DMS153 treated with DMSO at 0.1 percent for 48 hours (cell line): ENCODE measurements at regions not wholly inside any gene's neighbourhood (a gene's known extent, or its start where the extent isn't known, plus 50 kb on each side); places are given as distances from the start of the nearest gene placed in this dataset.
A peak's percentile ranks its signal among the peaks of the same experiment; 100 is the strongest.

Experiments
- DNase-seq: peaks from one replicate; lab custom pipeline; 2025; ENCODE audit not compliant: unreplicated experiment; lab: John Stamatoyannopoulos, UW

DNA sequence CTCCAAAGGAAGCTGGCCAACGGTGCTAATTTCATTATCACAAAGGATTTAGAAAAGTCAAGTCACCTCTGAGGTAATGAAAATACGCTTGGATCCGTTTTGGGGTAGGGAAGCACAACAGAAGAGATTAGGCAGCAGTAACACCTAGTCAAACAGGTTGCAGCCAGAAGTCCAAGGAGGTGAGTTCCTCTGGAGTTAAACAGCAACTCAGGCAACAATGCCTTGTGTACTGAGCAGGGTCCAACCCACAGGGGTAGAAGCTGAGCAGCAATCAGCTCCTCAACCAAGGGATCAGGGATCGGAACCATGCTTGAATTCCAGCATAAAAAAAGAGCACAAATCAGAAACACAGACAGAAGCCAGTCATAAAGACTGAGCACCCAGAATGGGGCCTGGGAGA lies 88.1 kb upstream of the SPRED1 start:
- no peak for DNase-seq

DNA sequence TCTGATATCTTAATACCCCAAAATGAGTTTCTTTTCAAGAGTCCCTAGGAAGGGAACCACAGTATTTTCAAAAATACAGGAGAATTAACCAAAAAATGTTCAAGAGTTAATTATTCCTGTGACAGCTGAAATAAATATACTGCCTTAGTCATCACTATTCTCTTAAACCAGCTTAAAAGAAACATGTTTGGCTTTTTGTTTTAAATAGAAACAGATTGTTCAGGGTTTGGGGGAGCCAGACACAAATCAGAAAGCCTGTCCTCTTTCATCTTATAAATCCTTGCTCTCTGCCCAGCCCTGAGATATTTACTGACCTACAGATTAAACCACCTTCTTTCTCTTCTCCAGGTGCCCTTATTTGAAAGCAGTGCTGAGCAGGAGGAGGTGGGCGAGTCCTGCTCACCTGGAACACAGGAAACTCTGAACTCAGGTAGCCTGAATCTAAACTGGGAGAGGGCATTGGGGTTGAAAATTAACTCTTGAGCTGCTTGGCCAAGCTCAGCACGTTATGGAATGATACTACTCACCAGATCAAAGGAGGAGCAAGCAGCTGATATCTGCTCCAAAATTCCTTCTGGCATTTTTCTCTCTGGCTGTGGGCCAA lies 84.1 kb upstream of the SPRED1 start:
- no peak for DNase-seq

DNA sequence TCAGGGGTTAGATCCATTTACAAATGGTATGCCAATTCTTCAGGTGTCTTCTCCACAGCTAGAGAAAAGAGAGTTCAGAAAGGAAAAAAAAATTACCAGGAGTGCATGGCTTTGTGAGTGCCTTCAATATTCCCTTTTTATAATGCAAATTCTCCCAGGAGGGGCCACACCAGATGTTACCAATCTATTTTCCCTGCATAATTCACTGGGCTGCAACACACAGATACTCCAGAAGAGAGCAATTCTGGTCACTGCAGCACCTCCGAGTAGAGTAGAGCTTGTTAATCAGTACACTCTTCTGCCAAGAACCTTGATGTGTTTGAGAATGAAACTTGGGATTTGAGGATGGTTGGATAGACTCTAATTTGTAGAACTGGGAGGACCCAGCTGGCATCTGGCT lies 80.7 kb upstream of the SPRED1 start:
- DNase-seq, result no peak

DNA sequence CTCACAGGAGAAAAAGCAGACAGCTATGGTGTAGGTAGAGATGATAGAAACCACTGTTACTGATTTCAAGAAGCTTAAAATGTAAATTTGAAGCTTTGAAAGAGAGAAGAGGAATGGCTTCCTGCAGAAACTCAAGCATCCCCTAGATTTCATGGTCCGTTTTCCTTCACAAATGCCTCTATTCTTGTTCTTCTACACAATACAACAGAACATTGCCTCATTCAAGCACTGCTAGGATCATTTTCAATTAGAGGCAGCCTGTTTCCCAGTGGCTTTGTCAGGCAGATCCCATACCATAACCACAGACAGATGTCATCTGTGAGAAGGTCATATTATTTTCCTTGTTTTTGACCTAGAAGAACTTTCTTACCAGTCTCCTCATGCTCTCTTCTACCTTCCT lies 77.9 kb upstream of the SPRED1 start:
- DNase-seq, result no peak

DNA sequence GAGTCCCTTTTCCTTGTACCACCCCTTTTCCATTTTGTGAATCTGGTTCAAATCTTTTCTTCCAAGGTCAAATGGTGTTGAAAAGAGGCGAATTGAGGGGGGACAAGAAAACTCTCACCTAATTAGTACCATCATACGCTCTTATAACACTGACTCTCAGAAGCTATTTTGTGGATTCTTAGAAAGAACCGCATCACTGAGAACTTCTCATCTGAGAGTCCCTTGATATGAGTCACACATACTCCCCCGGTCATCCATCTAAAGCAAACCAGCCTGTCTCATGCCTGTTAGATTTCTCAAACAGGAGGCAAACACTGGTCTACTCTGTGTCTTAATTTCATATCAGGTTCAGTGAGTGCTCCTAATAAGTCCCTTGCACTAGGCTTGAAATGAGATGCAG lies 76.5 kb upstream of the SPRED1 start:
- DNase-seq, result no peak

DNA sequence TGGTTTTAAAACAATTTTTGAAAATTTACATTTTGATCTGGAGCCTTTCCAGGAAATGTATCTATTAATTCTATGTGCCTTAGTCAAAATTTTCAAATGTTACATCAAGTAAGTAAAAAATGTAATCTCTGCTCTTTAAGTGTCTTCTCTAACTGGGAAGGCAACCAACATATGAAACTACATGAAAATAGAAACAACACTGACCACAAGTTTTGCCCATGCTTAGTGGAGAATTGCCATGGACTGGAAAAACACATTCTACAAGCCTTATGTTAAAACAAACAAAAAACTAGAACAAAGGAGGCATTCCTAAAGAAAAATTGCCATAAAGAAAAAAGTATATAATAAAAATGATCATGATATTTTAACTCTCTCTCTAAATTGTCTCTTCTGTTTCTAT lies 75.9 kb upstream of the SPRED1 start:
- DNase-seq, result no peak

DNA sequence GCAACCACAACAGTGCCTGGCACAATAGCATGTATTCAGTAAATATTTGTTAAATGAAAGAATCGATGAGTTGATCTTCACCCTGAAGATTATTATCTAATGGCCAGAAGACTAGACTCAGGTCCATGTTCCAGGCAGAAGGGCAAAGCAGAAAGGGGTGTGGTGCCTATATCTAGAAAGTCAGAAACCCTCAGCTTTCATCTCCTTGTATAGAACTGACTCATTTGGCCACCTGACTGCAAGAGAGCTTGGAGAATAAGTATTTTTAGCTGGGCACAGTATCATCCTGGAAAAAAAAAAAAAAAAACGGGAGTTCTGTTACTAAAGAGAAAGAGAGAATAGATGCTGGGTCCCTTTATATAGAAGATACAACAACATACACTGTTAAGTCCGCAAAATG lies 69.7 kb upstream of the SPRED1 start:
- no peak for DNase-seq

DNA sequence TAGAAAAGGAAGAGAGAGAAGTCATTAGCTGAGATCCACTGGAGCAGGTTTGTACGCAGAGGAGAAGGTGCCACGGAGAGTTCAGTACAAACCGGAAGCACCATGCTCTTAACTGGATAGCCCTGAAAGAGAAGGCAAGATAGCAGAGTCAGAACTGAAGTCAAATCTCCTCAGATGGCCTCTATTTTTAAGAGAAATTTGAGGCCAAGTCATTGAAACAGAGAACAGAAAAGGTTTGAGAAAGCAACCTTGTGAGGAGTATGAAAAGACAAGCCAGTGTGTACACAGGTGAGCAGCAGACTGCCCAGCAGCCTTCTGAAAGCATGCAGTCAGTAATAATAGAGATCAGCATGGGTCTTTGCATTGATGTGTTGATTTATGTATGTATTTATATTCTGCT lies 66.1 kb upstream of the SPRED1 start:
- DNase-seq, result no peak

DNA sequence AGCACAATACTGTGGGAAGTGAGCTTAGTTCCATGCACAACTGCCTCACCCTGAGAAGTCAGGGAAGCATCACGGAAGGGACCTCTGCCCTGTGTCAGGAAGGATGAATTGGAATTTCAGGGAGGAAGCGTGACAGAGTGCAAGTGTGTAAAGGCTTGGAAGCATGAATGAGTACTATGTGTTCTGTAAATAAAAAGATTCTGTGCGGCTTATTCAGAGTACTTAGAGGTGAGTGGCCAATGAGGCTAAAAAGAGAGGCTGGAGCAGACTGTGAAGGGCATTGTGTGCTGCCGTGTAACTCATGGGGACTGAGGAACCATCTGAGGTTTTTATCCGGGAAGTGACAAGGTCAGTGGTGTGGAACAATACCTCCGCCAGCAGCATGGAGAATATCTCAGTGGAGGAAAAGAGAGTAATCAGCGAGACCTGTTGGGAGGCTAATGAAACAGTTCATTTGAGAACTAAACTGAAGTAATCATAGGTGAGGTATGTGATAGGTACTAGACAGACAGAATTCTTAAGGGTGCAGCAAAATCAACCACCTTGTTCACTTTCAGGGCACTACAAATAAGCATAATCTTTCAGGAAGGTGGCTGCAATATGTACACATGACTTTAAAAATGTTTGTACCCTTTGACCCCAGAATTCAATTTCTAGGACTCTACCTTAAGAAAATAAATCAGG lies 64.9 kb upstream of the SPRED1 start:
- DNase-seq, result no peak

DNA sequence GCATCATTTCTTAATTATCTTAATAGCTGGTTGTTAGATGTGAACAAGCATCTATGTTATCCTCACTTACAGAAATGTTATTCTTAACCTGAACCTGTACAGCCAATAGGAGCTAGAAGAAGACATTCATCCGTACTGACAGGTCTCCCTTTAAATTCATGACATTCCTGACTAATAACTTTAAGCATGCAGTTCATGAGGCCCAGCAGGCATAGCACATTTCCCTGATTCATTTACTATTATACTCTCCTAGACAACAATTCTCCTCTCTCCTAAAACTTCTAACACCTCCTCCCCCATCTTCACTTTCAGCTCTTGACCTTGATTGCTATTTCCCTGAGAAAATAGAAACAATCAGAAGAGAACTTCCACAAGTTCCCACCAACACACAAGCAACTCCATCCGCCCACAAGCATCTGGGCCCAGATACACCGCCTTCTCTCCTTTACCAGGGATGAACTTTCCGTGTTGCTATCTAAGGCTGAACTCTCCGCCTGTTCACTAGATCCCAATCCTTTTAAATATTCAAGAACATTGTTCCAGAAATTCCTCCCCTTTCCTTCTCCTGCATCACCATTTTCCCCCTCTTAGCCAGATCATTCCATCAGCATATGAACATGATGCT lies 62.9 kb upstream of the SPRED1 start:
- DNase-seq, result no peak

DNA sequence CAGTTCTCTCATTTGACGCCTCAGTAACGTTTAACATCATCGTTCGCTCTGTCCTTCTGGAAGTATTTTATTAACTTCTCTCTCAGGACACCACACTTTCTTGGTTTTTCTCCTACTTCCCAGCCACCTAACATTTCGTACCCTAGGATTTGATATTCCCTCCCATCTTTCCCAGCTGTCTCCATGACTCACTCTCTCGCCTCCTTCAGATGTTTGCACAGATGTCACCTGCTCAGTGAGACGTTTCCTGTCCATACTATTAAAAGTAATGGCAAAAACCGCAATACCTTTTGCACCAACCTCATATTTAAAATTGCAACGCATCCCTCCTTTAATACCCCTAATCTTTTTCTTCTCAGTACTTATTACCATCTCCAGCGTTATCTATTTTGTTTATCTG lies 62.1 kb upstream of the SPRED1 start:
- no peak for DNase-seq

DNA sequence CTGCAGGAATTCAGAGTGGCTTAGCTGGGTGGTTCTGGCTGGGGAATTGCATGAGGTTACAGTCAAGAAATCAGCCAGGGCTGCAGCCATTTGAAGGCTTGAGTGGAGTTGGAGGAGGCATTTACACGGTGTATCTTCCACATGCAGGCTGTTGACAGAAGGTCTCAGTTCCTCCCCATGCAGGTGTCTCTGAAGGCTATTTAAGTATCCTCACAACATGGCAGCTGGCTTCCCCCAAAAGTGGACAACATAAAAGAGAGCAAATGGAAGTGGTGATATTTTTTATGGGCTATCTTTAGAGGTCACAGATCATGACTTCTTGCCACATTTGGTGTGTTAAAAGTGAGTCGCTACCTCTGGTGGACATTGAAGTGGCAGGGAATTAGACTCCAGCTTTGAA lies 60.1 kb upstream of the SPRED1 start:
- DNase-seq, result no peak

DNA sequence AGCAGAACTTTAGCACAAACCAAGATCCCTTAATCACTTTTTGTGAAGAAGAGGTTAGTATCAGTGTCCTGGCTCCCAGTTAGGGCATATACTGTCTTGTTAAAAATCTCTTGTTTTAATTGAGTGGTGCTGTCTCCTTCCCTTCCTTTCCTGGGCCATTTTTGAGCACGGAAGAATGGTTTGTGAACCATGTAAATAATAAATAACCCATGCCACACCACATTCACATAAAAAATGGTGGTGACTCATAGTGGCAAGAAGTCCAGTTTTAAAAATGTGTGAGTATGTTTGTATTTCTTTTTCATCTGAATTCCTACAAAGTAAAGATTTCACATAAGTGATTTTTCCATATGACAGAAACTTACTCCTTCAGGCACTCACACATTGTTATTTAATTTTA lies 59.1 kb upstream of the SPRED1 start:
- no peak for DNase-seq

DNA sequence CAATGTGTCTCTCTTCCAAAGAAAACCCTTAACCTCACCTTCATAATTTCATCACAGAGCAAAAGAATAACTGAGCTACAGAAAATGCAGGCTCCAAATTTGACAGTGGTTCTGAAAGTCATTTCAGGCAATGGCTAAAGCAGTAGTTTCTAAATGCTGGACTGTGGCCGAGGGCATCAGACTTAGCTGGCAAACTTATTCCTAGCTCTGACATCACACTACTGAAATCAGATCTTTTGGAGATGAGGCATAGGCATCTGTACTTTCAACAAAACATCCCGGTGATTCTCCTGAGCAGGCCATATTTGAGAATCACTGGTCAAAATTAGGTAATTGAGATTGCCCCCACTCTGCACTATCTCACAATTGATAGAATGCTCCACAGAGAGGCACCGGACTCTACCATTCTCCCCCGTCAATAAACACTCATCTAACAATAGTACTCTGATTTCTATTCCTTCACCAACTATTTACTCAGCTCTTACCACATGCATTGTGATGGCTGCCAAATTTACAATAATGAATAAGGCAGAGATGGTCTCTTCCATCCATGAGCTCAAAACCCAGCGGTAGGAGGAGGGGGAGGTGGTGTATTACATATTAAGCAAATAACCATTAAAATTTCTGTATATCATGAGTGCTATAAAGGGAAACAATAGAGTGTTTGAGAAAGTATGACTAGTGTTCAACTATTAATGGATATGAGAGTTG lies 57.3 kb upstream of the SPRED1 start:
- DNase-seq, result peak; percentile 44

DNA sequence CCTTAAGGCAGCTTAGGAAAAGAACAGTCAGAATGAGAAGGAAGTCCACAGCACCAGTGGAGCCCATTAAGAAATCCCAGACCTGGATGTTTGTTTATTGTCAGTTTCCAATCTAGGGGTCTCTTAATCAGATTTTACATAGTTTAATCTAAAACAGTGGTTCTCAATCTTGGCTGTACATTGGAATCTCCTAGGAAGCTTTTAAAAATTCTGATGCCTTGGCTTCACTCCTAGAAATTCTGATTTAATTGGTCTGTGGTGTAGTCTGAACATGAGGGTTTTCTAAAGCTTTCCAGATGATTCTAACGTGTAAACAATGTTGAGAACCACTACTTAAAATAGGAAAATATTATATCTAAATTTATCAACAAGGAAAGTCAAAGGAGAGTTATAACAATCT lies 56.6 kb upstream of the SPRED1 start:
- no peak for DNase-seq

DNA sequence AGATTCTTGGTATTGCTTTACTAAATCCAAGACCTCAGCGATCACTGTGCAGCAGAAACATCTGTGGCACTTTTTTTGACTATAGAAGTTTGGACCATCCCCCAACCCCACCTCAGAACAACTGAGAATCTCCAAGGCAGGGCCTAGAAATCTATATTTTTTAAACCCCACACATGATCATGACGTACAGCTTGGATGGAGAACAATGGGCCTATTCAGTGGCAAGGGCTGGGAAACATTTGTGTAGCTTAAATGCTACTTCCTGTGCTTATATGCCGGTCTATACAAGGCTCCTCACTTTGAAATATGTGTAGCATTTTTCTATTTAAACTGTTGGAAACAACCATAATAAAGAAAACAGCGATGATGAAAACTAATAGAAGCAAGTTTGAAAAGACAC lies 55.1 kb upstream of the SPRED1 start:
- no peak for DNase-seq

DNA sequence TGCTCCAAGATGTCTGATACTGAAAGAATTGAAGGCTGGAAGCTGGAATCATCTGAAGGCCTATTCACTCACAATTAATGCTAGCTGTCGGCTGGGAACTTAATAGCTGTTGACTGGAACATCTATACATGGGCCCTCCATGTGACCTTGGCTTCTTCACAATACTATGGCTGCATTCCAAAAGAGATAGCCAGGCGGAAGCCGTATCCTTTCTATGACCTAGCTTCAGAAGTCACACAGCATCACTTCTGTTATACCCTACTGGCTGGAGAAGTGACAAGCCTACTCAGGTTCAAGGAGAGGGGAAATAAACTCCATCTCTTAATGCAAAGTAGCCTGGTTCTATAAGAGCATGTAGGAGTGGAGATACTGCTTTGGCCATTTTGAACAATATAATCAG lies 50.9 kb upstream of the SPRED1 start:
- no peak for DNase-seq

DNA sequence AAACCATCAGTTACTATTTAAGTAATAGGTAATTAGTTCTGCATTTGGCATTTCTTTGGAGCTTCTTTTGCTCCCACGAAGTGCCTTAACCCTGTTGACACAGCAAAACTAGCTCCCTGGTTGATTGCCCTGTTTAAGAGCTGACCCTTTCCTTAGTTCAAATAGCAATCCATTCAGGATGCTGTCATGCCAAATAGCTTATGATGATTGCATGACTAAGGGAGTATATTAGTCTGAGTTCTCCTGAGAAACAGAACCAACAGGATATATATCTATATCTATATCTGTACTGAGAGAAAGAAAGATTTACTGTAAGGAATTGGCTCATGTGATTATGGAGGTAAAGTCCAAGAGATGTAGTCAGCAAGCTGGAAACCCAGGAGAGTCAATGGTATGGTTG lies 50.3 kb upstream of the SPRED1 start:
- DNase-seq, result no peak
